ENCODE measurements at regions not wholly inside any gene's neighbourhood (a gene's known extent, or its start where the extent isn't known, plus 50 kb on each side); places are given as distances from the start of the nearest gene placed in this dataset.

- TF ChIP-seq CTCF (IDR thresholded peaks at IDR 0.05; ENCODE audit: control extremely low read depth in 1 of 3, insufficient read depth in 1 of 3, low read depth in 1 of 3, low read length in 3 of 3) (no peak), EP300 (IDR thresholded peaks at IDR 0.05; ENCODE audit: borderline replicate concordance in 1 of 2, low read depth in 2 of 2, low read length in 2 of 2) (no peak), RNF2 (IDR thresholded peaks at IDR 0.05; ENCODE audit: borderline replicate concordance, low read depth, low read length, missing control alignments, poor library complexity, severe bottlenecking) (no peak), SAP30 (IDR thresholded peaks at IDR 0.05; ENCODE audit: insufficient read depth, insufficient replicate concordance, low read length) (no peak), BRCA1 (IDR thresholded peaks at IDR 0.05; ENCODE audit: low read depth, low read length) (no peak), CBX5 (IDR thresholded peaks at IDR 0.05; ENCODE audit: low read depth, low read length) (no peak), SIX5 (IDR thresholded peaks at IDR 0.05; ENCODE audit: low read depth, low read length) (no peak), POLR2A (IDR thresholded peaks at IDR 0.05; ENCODE audit: control extremely low read depth in 1 of 2, low read depth in 2 of 2, low read length in 2 of 2) (no peak)
These were observed 757.8 kb upstream of the ADGRB3 start for GRCh38 chr6:67877288-67877687.

Measured in H1 (cell line).